Endometrium (tissue), 2 donors: ENCODE measurements at regions not wholly inside any gene's neighbourhood (a gene's known extent, or its start where the extent isn't known, plus 50 kb on each side); places are given as distances from the start of the nearest gene placed in this dataset.

Experiments used
- FAIRE-seq: peaks from 2 replicates; lab custom pipeline; 2012; peaks lifted over from hg19 to GRCh38; lab: Jason Lieb, UNC
- donor health status: control.
- donor health status: control.

DNA sequence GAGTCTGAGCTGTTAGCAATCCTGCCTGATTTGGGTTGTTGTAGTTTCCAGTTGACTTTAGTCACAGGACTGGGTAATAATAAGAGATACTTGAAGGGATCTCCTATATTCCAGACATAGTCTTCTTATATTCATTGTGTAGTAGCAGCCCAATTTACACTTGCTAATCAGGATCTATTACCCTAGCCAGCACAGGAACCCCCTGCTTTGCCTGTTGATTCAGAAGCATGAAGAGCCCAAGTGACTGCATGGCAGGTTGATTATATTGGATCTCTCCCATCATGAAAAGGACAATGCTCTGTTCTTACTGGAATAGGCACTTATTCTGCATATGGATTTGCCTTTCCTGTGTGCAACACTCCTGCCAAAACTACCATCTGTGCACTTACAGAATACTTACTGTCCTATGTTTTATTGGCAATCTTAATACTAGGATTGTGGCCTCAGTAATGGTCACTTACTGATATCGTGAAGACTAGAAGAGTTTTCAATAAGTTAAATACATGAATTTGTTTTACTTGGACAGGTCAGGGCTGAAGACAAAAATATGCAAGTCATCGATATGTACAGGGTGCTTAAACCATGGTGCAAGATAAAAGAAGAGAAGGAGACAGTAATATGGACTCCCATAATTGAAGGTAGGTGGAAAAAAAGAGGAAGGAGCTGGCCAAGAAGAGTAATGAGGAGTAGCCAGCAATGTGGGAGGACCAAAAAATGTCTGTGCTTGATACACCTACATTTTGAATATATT, 304.1 kb downstream of the MCTP2 start:
- FAIRE-seq: no peak

DNA sequence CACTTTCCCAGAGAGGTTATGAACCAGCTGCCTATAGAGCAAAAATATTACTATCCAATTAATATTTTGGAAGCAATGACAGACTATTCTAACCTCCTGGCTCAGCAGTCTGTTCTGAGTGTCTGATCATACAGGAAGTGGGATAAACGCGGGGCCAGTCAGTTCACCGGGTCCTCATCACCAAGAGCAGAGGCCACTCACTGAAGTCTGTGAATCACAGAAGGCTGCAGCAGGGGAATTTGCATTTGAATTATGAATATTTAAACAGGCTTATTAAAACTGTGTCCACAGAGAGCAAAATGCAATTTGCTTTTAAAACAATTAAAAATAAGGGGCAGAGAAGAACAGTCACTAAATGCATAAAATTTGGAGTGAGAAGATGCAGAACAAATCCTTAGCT, 305.2 kb downstream of the MCTP2 start:
- FAIRE-seq: no peak

DNA sequence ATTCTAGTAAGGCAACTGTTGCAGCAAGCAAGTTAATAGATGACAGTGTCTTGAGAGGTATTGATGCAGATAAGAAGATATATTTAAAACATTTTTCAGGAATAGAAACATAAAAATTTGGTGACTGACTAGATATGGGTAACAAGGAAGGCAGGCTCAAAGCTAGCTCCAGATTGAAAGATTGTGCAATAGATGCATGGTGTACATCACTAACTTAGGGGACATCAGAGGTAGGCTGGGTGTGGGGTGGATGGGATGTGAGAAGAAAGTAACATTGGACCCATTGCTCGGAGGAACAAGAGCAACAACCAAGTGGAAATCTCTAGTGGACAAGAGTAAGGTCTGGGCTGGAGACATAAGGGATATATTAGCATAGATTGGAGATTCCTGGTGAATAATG, 306.9 kb downstream of the MCTP2 start:
- no peak for FAIRE-seq

DNA sequence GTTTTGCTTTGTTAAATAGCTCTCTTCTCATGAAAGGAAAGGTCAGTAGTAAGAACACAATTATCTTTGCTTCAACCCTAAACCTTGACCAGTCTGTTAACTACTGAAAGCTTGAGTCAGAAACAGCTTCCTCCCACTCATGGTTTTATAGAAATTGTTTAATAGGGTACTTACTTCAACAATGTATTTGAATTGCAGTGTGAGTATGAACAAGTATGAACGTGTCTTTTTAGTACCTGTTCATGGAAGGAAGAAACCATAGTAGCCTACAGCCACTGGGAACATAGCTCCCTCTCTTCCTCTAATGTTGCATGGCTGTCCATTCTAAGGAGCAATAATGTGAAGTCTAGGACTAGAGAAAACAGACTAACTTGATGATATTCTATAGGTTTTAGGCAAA, 311.0 kb downstream of the MCTP2 start:
- no peak for FAIRE-seq

DNA sequence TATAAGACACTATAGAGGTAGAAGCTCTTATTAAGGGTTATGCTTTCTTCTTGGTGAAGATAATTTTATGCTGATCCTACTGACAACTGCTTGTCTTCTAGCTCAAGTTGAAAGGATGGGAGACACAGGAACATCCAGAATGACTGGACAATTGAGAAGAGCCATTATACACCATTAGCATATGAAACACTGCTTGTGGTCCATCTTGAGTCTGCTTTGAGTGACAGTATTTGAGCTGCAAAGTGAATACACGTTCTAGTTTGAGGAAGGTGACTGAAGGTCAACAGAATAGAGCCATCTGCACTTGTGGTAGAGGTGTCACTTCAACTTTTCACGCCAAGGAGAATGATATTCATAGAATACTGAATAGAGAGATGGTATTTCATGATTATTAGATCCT, 315.4 kb downstream of the MCTP2 start:
- FAIRE-seq: no peak

DNA sequence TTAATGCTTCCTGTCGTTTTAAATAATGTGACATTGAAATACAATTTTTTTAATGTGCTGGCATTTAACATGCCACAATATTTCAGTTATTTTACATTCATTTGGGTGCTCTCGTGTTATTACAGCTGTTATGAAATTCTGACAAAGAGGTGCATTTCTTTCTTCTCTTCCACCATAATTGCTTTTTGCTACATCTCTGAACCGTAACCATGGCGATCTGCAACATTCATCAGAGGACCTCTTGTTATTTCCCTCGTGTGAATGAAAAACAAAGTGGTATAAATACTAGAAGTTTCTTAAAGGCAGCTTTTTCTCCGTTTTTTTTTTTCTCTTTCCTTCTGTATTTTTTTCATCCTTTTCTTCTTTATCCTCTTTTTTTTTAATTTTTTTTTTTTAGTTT, 316.4 kb downstream of the MCTP2 start:
- FAIRE-seq: no peak

DNA sequence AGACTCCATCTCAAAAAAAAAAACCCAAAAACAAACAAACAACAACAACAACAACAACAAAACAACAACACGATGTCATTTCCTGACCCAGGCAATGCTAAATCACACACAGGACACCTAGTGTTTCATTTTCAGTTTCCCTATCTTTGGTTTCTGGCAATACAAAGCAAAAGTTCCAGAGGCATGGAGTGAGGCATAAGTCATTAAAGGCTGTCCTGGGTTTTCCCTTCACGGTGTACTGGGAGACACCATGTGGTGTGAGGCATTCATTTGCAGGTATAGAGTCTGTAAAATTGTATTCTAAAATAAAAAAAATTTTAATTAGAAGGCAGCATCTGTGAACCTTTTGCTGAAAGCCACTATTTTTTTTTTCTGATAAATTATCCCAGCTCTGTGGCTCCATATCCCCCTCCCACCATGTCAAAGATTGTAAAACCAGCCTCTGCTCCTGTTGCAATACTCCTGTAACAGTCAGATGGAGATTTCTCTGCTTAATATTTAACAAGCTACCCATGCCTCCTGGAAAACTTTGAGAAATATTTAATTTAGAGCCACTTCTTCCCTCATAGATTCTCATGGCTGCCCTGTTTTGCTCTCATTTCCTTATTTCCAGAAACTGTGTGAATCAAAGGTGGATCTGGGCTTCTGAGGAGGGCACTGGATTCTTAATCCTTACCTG, 324.6 kb downstream of the MCTP2 start:
- no peak for FAIRE-seq

DNA sequence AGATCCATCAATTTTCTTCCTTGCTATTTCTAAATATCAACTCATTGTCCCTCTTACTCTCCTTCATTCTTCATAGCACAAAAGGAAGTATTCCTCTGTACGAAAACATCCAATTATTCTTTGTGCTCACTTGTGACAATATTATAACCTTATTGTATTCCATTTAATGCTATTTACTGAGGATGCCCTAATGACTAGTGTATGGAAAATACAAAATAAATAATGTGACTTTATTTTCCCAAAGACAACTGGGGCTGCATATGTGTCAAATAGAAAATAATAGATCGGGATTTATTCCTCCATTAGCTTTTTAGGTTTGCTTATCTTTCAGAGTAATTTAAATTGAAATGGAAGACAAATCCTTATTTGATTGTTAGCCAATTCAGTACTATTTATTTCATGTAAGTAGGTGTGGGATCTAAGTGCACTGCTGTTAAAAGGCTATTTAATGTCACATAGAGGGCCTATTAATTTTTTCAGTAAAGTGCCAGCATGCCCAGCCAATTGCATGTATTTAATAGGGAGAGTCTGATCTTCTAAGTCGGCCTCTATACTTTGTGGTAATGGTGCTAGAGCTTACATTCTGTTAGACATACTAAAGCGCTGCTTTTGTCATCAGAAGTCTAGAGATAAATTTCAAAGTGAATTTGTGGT, 329.8 kb downstream of the MCTP2 start:
- FAIRE-seq: no peak

DNA sequence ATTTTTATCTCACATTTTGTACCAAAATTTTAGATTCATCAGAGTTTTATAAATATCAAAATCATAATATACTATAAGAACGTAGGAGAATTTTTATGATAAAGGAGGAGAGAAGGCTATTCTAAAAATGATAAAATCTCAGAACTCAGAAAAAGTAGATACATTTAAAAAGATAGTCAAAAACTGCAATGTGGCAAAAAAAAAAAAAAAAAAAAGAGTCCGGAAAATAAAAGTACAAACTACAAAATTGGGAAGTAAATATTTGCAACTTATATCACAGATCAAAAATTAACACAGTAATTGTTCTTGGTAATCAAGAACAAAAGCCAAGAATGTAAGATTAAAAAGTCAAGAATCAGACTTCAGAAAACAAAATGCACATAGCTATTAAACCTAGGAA, 332.1 kb downstream of the MCTP2 start:
- FAIRE-seq: no peak

DNA sequence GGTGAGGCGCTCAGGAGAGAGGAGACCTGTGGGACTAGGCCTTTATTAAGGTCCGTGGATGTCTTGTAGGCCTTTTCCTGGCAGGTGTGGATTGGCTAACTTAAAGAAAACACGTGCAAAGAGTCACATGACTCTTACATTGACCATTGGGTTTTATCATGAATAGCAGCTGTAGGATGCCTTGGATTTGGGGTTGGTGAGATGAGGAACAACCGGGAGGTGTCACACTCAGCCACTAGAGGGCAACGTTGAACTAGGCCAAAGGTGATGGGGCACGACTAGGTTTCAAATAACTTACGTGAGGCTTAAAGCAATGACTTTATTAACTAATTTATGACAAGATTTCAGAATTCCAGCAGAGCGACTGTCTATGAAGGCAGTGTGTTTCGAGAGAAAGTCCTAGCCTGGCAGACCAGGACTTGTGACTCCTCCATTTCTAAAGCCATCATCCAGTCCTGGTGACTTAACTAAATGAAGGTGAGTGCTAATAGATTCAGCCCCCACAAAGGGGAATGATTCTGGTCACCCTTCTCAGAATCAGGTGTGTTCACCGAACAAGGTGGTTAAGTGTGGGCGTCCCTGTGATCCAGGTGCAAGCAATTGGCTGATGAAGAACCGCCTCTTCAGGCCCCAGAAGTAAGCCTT, 345.6 kb downstream of the MCTP2 start:
- FAIRE-seq: no peak

DNA sequence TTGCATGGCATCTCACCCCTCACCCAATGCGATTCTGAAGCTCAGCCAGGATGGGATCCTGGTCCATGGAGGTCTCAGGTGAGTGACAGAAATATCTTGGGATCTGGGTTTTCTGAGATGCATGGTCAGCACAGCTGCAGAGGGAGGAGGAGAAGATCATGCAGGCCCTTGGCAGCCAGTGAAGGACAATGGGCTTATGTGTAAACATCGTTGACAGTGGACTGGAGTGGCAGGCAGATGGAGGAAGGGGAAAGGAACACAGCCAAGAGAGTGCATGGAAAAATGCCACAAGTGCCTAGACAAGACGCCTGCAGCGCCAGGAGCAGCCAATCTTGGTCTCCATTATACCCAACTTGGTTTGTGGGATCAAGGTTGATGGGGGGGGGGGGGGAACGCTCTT, 347.9 kb downstream of the MCTP2 start:
- FAIRE-seq: no peak

DNA sequence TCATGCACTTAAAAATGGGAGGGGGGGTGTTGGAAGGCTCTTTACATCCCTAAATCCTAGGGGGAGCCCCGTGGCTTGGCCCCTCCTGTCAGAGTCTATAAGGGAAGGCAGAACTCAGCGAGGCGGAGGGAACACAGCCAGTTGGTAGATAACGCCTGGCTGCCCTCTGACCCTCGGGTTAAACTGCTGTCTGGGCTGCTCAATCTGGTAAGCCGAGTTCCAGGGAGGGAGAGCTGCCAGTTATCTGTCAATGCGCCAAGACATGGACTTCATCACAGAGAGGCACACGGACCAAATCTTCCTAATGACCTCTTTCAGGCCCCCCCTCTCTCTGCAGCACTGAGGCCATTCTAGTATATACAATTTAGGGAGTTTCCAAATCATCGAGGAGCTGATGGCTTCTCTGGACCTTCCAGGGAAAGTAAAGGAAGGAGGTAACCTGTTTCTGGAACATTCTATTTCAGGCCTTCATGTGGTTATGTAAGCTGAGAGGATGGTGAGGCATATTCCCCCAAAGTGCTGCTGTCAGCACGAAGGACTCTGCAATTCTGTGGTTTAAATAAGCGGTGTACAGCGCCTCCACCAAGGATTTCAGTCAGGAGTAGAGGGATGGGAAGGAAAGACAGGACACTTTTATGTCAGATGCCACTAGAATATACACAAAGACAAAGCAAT, 349.0 kb downstream of the MCTP2 start:
- FAIRE-seq: no peak

DNA sequence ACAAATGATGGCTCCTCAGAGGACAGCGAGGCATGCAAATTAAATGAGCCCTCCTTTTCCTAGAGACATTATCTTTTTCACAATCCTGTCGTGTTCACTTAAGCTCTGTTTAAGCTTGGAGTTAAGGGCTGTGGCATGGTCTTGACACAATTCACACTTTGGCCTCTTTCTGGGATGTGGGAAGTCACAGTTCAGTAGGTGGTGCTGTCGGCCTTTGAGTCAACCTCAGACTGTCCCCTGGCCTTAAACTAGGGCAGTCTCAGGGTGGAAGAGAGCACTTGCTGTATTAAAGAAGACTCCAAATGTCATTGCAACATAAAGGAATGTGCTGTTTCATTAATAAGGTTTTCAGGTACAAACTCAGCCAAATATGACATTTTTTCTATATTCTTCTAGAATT, 351.0 kb downstream of the MCTP2 start:
- no peak for FAIRE-seq

DNA sequence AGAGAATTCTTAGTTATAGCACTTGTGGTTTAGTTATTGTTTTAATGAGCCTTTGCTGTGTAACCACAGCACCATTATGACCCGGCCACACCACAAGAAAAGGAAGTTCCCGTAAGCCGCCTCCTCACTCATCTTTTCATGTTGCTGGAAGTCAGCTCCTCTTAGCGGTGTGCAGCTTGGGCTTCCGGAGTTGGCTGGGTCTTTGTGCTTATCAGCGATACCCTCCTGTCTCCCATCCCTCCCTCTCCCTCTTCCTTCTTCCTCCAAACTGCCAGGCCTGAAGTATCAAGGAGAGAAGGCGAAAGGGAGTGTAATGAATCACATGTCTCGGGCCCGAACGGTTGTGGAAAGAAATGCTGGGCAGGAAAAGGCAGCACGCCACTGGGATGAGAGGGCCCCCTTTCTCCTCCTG, 353.5 kb downstream of the MCTP2 start:
- FAIRE-seq: no peak

DNA sequence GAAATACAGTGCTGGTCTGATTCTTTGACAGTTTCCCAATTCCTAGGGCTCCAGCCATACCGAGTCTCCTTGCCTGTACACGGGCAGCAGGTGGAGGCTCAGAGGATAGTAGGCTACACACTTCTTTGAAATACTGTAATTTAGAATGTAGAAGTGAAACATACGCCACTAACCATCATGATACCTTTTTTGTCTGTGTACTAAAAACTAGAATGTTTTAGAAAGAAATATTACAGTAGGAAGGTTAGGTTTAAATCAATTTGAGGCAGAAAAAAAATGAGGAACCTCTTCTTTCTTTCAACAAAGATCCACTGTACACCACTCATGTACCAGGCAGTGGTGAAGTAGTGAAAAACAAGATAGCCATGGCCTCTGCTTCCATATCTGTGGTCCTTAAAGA, 354.7 kb downstream of the MCTP2 start:
- no peak for FAIRE-seq

DNA sequence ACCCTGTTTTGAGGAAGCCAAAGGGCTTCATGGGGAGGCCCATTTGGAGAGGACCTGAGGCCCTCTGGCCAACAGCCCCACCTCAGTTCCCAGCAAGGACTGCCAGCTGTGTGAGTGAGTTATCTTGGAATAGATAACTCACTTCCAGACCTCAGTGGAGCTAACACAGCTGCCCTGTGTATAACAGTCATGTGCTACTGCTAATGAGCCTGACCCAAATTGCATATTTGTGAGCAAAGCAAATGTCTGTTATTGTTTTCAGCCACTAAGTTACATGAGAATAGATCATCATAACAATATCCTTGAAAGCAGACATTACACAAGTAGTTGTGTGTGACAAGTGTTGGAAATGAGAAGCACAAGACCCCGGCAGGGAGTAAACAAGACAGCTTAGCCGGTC, 355.8 kb downstream of the MCTP2 start:
- no peak for FAIRE-seq

DNA sequence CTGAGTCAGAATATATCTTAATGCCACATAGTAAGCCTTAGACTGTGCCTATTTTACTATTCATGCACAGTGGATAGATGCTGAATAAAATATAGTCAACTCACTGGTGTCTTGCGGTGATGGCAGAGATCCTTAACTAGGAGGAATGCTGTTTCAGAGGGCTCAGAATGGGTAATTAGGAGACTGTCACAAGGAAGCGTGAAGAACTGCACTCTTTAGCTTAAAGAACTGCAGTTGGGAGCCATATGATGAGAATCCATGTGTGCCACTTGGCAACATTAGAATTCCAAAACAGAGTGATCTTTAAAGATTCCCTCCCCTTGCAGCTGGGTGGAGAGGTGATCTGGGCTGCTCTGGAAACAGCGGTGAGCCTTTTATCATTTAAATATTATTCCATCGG, 357.6 kb downstream of the MCTP2 start:
- FAIRE-seq: no peak

DNA sequence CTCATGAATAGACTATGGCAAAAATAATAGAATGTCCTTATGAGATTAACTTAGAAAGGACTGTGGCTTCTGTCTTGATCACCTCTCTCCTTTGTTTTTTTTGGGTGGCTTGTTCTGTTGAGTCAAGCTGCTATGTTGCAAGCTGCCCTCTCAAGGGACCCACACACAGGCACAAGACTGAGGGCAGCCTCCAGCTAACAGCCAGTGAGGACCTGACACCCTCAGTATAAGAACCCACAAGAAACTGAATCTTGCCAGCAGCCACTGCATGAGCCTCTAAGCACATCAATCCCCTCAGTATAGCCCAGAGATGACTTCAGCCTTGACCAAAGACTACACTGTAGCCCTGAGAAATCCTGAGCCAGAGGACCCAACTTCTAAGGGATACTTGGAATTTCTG, 361.1 kb downstream of the MCTP2 start:
- no peak for FAIRE-seq

DNA sequence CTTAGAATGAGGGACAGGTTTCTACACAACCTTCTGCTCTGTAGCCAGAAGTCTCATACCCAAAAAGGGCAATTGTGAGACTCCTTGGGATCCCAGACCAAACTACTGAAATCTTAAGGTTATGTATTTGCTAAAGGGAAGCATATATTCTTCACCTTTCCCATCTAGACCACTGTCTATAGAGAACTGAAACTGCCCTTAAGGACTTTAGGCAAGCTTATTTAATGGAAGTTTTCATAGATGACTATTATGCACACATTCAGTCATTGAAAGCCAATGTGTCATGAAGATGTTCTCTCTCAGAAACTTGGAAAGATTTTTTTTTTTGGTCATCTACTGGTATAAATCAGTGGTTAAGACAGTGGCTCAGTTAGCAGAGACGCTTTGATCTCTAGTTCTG, 365.3 kb downstream of the MCTP2 start:
- FAIRE-seq: no peak

DNA sequence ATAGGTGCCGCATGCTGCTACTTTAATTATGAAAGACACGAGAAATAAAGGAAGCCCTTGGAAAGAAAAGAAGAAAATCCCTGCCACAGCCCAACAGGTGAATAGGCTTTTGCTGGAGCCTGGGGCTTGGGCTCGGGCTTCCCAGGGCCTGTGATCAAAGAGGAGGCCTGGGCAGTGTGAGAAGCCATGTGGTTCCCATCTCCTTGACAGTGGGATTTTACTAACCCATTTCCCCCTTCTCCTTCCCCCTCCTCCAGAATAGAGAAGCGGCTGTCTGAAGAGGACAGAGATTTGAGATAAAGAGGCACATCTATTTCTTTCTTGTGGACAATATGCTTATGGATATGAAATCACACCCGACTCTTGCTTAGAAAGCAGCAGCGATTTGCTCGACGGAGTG, 369.1 kb downstream of the MCTP2 start:
- FAIRE-seq: no peak

DNA sequence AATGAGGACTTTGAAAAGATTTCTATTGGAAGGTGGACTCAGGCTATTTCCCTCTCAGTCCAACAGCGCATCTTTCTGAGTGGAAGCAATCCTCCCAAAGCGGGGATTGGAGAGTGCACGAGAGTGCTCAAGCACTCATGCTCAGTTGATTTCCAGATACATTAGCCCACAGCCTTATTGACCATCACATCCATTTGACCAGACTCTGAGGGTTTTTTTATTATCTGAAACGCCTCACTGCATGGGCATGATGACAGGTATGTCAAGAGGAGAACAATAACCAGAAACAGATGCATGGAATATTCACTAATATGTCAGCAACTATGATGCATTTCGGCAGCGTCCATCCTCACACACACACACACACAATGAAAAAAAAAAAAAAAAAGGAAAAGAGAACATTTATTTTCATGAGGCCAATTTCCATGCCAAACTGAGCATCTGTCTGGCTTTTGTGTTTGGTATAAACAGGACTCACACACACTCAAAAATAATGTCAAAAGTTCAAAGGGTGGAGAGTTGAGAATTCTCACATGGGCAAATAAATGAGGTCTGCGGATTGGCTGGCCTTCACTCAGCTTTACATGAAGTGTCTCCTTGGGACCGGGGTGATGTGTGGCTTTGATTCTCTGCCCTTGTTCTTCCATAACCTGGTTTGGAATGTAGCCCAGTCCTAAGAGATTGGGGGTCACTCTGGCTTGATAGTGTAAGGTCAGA, 371.6 kb downstream of the MCTP2 start:
- FAIRE-seq: no peak

DNA sequence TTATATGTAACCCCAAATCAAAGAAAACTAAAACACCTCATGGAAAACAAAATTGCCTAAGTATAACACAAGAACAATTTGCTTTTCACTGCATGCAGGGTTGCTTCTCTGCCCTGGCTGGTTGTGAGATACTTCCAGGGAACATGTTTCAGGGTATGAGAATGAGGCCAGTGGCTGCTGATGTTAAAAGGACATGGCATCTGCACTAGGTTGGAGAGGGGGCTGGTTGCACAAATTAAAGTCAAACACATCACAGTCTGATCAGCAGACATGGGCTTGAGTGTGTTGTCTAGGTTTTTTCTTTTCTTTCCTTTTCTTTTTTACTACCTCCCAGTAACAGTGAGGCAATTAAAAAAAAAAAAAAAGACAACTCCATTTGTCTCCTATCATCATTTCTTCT, 374.9 kb downstream of the MCTP2 start:
- FAIRE-seq: no peak
